WTC11 (cell line): ENCODE measurements at regions not wholly inside any gene's neighbourhood (a gene's known extent, or its start where the extent isn't known, plus 50 kb on each side); places are given as distances from the start of the nearest gene placed in this dataset.

ENCODE experiments used
- ATF3 ChIP-seq: sonication (generic); formaldehyde crosslinking; conservative IDR thresholded peaks from 2 replicates; pipeline ENCODE4 v1.8.1; 2022; ENCODE audit warnings: mild to moderate bottlenecking, missing genetic modification reagents
- CREM ChIP-seq: sonication (generic); formaldehyde crosslinking; IDR thresholded peaks from 2 replicates; pipeline ENCODE4 v1.8.1; 2022; ENCODE audit warnings: mild to moderate bottlenecking, missing genetic modification reagents, moderate library complexity
- CTCF ChIP-seq: fragments of 200-600 bp; IDR thresholded peaks from 2 replicates; pipeline ENCODE4 v1.8.0; 2022; ENCODE audit warnings: antibody characterized with exemption
- ELF4 ChIP-seq: sonication (generic); formaldehyde crosslinking; IDR thresholded peaks from 2 replicates; pipeline ENCODE4 v1.8.1; 2022; ENCODE audit warnings: low read depth, mild to moderate bottlenecking, moderate library complexity, missing genetic modification reagents
- TF ChIP-seq, protein P1 (sequence below): sonication (generic); formaldehyde crosslinking; IDR thresholded peaks from 2 replicates; pipeline ENCODE4 v1.8.0; 2022; ENCODE audit warnings: mild to moderate bottlenecking, missing genetic modification reagents

DNA sequence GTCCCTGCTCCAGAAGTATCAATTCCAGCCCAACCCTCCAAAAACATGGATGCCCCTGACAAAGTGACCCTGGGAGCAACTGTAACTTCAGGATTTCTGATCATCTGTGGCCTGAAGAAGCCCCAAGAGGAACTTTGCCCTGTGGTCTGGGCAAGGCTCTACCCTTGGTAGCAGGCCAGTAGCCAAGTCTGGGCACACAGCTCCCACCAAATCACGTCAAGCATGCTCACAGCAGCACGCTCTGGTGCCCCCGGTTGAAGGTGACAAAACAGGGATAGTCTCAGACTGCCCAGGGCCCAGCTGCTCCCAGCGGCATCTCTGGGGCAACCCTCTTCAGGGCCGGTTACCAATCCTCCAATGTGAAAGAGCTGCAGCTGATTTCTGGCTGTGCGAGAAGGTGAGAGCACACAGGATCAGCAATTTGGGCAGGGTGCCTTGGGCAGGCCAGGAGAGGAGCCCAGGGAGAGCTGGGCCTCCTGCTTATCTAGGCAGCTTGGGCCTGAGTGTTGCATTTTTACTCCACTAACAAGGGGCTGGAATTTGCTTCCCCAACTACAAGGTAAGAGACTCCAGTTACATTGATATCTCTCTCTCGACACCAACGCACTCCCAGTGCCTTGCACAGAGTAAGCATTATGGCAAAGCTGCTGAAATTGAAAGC lies 418.1 kb downstream of the BCOR start:
- TF ChIP-seq CREM (CRISPR knock-in tag) = no peak
- no peak for TF ChIP-seq ELF4 (CRISPR knock-in tag)
- no peak for TF ChIP-seq ATF3 (CRISPR knock-in tag)
- TF ChIP-seq CTCF = no peak
- TF ChIP-seq, protein P1, sequence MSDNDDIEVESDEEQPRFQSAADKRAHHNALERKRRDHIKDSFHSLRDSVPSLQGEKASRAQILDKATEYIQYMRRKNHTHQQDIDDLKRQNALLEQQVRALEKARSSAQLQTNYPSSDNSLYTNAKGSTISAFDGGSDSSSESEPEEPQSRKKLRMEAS = no peak
